ENCODE measurements at regions not wholly inside any gene's neighbourhood (a gene's known extent, or its start where the extent isn't known, plus 50 kb on each side); places are given as distances from the start of the nearest gene placed in this dataset.

- H3K36me3 ChIP-seq, result no peaks in the 10 kb centered on the region
- H3K27me3 ChIP-seq, result no peaks in the 10 kb centered on the region
- intact Hi-C loops (cut with DNase I; ENCODE audit: low total_unique reads), result no loop called here
- TF ChIP-seq CTCF (IDR thresholded peaks at IDR 0.05) (no peak), EP300 (IDR thresholded peaks at IDR 0.05) (no peak), POLR2A (IDR thresholded peaks at IDR 0.05) (no peak), POLR2AphosphoS5 (IDR thresholded peaks at IDR 0.05) (no peak)
- DNase-seq, result no peak
- 75 to 88% (median 87%) methylated on average over 6 of the region's 6 CpGs for WGBS, 5 donors
- no peaks in the 10 kb centered on the region for H3K9me3 ChIP-seq
- H3K4me1 ChIP-seq, result no peaks in the 10 kb centered on the region
- no peak overlapping the region for H3K27ac ChIP-seq
- H3K4me3 ChIP-seq, result no peak overlapping the region
These were observed 684.7 kb downstream of the EPHA4 start for GRCh38 chr2:220887271-220887870.

- 65 to 81% (median 69%) methylated on average over 6 of the region's 6 CpGs for WGBS, 5 donors
- no peaks in the 10 kb centered on the region for H3K27me3 ChIP-seq
- intact Hi-C loops (cut with DNase I; ENCODE audit: low total_unique reads), result no loop called here
- no peaks in the 10 kb centered on the region for H3K4me1 ChIP-seq
- no peak overlapping the region for H3K27ac ChIP-seq
- TF ChIP-seq POLR2AphosphoS5 (IDR thresholded peaks at IDR 0.05) (no peak), POLR2A (IDR thresholded peaks at IDR 0.05) (no peak), EP300 (IDR thresholded peaks at IDR 0.05) (no peak), CTCF (IDR thresholded peaks at IDR 0.05) (no peak)
- no peak overlapping the region for H3K4me3 ChIP-seq
- no peaks in the 10 kb centered on the region for H3K36me3 ChIP-seq
- no peaks in the 10 kb centered on the region for H3K9me3 ChIP-seq
- no peak for DNase-seq
These were observed 684.2 kb downstream of the EPHA4 start for GRCh38 chr2:220887876-220888275.

- H3K9me3 ChIP-seq, result no peaks in the 10 kb centered on the region
- H3K4me1 ChIP-seq, result no peaks in the 10 kb centered on the region
- H3K36me3 ChIP-seq, result no peaks in the 10 kb centered on the region
- no peaks in the 10 kb centered on the region for H3K27me3 ChIP-seq
- DNase-seq, result no peak
- 73 to 81% (median 76%) methylated on average over 3 of the region's 3 CpGs for WGBS, 5 donors
- TF ChIP-seq EP300 (IDR thresholded peaks at IDR 0.05) (no peak), POLR2A (IDR thresholded peaks at IDR 0.05) (no peak), CTCF (IDR thresholded peaks at IDR 0.05) (no peak), POLR2AphosphoS5 (IDR thresholded peaks at IDR 0.05) (no peak)
- H3K27ac ChIP-seq, result no peak overlapping the region
- no peak overlapping the region for H3K4me3 ChIP-seq
- intact Hi-C loops (cut with DNase I; ENCODE audit: low total_unique reads), result no loop called here
These were observed 681.2 kb downstream of the EPHA4 start for GRCh38 chr2:220890931-220891330.

GRCh38 chr2:220891405-220891804 lies 680.7 kb downstream of the EPHA4 start:
- Histone ChIP-seq H3K9me3 (no peaks in the 10 kb centered on the region), H3K4me1 (no peaks in the 10 kb centered on the region), H3K27ac (no peak overlapping the region), H3K36me3 (no peaks in the 10 kb centered on the region), H3K4me3 (no peak overlapping the region), H3K27me3 (no peaks in the 10 kb centered on the region)
- no peak for TF ChIP-seq EP300 (IDR thresholded peaks at IDR 0.05)
- no peak for TF ChIP-seq POLR2AphosphoS5 (IDR thresholded peaks at IDR 0.05)
- no peak for TF ChIP-seq POLR2A (IDR thresholded peaks at IDR 0.05)
- no peak for TF ChIP-seq CTCF (IDR thresholded peaks at IDR 0.05)
- intact Hi-C loops (cut with DNase I; ENCODE audit: low total_unique reads), result no loop called here
- DNase-seq, result peak in 1 of 2 donors; percentile 15
- WGBS, 5 donors, result 23 to 64% (median 40%) methylated on average over 1 of the region's 1 CpG
